GM12864 (cell line): ENCODE measurements at regions not wholly inside any gene's neighbourhood (a gene's known extent, or its start where the extent isn't known, plus 50 kb on each side); places are given as distances from the start of the nearest gene placed in this dataset.

Experiments
- DNase-seq: peaks from one replicate; pipeline ENCODE4 v3.0.0-alpha.2; 2011; ENCODE audit warnings: low read depth
- H3K4me3 ChIP-seq: 2 replicates; pipeline ENCODE4 v1.5.1; 2011; ENCODE audit warnings: mild to moderate bottlenecking, low read depth, low read length, control low read depth
- TF ChIP-seq, protein P1 (sequence below): IDR thresholded peaks from 2 replicates; pipeline ENCODE4 v1.5.1; 2011; ENCODE audit warnings: low read depth, mild to moderate bottlenecking, moderate library complexity, low read length, control low read depth, inconsistent platforms; ENCODE audit errors: missing control alignments

DNA sequence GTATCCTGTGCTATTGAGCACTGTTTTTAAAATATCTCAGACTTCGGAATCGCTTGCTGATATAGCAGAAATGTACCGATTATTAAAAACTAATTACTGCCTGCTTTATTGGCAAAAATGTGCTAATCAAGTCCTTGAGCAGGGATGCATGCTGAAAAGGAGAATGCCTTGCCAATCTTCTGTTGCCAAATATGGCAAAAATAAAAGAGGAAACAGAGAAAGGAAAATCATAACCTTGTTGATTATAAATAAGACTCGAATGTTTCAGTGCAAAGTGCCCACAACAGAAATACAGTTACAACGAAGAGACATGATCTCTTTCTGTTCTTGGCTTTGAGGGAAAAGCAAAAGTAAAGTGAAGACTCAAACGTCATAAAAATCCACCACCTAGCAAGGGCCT is 248.5 kb downstream of the TMEM182 start:
- TF ChIP-seq, protein P1, sequence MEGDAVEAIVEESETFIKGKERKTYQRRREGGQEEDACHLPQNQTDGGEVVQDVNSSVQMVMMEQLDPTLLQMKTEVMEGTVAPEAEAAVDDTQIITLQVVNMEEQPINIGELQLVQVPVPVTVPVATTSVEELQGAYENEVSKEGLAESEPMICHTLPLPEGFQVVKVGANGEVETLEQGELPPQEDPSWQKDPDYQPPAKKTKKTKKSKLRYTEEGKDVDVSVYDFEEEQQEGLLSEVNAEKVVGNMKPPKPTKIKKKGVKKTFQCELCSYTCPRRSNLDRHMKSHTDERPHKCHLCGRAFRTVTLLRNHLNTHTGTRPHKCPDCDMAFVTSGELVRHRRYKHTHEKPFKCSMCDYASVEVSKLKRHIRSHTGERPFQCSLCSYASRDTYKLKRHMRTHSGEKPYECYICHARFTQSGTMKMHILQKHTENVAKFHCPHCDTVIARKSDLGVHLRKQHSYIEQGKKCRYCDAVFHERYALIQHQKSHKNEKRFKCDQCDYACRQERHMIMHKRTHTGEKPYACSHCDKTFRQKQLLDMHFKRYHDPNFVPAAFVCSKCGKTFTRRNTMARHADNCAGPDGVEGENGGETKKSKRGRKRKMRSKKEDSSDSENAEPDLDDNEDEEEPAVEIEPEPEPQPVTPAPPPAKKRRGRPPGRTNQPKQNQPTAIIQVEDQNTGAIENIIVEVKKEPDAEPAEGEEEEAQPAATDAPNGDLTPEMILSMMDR, result no peak
- no peak for DNase-seq
- no peak overlapping the region for H3K4me3 ChIP-seq

DNA sequence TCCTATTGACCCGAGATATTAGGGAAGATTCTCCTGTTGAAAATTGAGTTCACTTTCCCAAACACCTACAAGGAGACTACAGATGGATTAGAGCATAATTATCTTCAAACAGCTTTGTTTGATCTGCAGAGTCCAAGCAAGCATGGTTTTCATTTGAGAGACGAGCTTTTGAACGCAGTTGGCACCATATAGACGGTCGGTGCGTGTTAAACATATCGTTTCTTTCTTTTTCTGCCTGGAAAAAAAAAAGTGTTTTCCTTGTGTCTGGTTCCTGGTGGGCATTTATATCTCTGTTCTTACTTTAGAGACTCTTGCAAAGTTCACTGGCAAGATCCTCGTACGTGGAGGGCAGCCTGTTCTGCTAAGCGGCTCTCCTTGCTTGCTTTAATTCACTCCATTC is 248.9 kb downstream of the TMEM182 start:
- TF ChIP-seq, protein P1, result no peak
- no peak for DNase-seq
- no peak overlapping the region for H3K4me3 ChIP-seq

DNA sequence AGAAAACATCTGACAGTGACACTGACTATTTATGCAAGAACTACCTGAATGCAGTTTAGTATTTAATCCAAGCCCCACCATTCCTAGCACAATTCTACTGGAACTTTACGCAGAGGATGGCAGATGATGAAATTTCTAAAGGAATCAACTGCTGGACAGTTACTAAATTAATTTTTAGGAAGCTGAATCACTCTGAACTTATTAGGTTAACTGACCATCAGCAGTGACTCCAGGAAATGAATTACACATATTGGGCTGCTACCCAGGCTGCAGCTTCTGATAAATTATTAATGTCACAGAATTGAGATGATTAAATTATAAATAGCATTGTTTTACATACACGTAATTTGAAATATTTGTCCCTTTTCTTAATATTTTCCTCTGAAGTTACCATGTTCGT is 250.8 kb downstream of the TMEM182 start:
- H3K4me3 ChIP-seq, result no peak overlapping the region
- TF ChIP-seq, protein P1, result no peak
- DNase-seq, result no peak

DNA sequence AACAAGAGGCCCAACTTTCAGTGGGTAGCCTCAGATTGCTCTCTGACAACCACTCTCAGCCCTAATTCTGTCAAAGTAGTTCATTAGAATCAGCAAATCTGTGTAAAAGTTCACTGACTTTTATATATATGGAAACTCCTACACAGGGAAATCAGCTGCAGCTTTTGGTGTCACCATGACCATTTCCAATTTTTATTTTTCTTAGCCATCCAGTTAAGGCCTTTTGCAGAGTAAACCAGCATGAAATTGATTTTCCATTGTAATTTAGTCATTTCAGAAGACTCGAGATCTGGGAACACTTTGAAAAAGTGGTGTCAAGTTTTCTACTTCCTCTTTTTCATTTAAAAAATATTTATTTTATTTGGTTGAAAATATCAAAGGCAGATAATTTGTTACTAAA is 263.2 kb downstream of the TMEM182 start:
- no peak overlapping the region for H3K4me3 ChIP-seq
- TF ChIP-seq, protein P1, result no peak
- DNase-seq, result no peak

DNA sequence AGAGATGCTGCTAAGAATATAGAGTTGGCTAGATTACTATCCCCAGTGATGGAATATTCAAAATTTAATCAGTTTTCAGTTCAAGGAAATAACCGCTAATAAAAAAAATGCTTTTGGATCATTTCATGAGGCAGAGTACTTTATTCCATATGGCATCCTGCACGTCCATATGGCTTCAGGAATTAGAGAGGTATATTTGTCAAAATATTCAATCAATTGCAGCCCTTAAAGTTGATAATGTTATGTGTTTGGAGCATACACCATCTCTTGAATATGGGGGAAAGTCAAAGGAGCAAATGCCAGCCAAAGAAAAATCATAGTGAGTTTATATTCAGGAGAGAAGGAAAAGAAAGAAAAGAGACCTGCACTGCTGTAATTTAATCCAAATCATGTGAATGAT is 266.4 kb downstream of the TMEM182 start:
- no peak overlapping the region for H3K4me3 ChIP-seq
- TF ChIP-seq, protein P1, result no peak
- no peak for DNase-seq
